ENCODE measurements at regions not wholly inside any gene's neighbourhood (a gene's known extent, or its start where the extent isn't known, plus 50 kb on each side); places are given as distances from the start of the nearest gene placed in this dataset.

- TF ChIP-seq, protein P1, sequence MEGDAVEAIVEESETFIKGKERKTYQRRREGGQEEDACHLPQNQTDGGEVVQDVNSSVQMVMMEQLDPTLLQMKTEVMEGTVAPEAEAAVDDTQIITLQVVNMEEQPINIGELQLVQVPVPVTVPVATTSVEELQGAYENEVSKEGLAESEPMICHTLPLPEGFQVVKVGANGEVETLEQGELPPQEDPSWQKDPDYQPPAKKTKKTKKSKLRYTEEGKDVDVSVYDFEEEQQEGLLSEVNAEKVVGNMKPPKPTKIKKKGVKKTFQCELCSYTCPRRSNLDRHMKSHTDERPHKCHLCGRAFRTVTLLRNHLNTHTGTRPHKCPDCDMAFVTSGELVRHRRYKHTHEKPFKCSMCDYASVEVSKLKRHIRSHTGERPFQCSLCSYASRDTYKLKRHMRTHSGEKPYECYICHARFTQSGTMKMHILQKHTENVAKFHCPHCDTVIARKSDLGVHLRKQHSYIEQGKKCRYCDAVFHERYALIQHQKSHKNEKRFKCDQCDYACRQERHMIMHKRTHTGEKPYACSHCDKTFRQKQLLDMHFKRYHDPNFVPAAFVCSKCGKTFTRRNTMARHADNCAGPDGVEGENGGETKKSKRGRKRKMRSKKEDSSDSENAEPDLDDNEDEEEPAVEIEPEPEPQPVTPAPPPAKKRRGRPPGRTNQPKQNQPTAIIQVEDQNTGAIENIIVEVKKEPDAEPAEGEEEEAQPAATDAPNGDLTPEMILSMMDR (IDR thresholded peaks at IDR 0.05), result no peak
- no peak for TF ChIP-seq POLR2A (IDR thresholded peaks at IDR 0.05)
These were observed 95.8 kb downstream of the RAP2B start for GRCh38 chr3:153257673-153258351.
